ENCODE measurements at regions not wholly inside any gene's neighbourhood (a gene's known extent, or its start where the extent isn't known, plus 50 kb on each side); places are given as distances from the start of the nearest gene placed in this dataset.

DNA sequence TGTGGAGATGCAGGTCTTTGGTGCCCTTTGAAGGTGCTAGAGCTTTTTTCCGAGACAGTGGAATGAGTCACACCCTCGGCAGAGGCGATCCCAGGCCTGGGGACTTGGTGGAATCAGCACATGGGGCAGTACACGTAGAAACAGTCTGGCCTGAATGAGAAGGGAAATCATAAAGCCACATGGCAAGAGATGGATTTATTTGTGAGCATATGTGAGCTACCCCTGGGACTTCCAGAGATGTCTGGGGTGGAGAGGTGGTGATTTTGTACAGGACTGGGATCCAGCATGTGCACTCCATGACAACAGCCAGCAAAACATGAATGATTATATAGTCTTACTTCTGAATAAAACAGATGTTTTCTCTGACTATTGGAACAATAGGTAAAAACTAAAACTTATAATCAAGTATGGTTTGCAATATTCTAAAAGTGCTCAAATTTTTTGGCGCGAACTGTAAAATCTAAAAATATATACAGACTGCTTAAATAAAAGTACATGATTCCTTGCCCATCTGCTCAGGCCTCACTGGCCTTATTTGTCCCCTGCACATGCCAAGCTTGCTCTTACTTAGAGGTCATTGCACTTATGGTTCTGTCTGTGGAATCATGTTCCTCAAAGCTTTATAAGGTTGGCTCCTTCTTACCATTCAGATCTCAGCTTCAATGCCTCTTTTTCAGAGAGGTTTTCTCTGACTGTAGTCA, 54.7 kb upstream of the SMARCA2 start:
- Histone ChIP-seq H3K4me3 (ENCODE audit: low read depth, low read length, poor library complexity, severe bottlenecking) (no peak overlapping the region), H3K9me3 (ENCODE audit: low read length) (no peaks in the 10 kb centered on the region), H3K27ac (ENCODE audit: low read depth, low read length, poor library complexity, severe bottlenecking) (no peak overlapping the region), H3K36me3 (ENCODE audit: insufficient read depth, low read length) (no peaks in the 10 kb centered on the region), H2AFZ (ENCODE audit: low read length) (no peak overlapping the region), H4K20me1 (ENCODE audit: insufficient read depth, low read length) (no peaks in the 10 kb centered on the region), H3K79me2 (ENCODE audit: insufficient read depth, low read depth, low read length) (no peaks in the 10 kb centered on the region), H3K4me2 (ENCODE audit: low read length) (no peak overlapping the region), H3K4me1 (ENCODE audit: insufficient read depth, low read length, poor library complexity, severe bottlenecking) (no peaks in the 10 kb centered on the region), H3K9me2 (ENCODE audit: insufficient read depth, low read length) (no peaks in the 10 kb centered on the region)
- BruUV-seq (replicated peaks) = no TSS peak
- CTCF ChIA-PET (ENCODE audit: unreplicated experiment) = no interaction called here
- POLR2A ChIA-PET = interaction anchor here (0.7 to 0.9 kb wide), 2 partner anchors 12 to 13 kb away, joined by 3 read pairs; no protein-coding TSS in a partner anchor
- DNase-seq (ENCODE audit: low spot score) = no peak
- TF ChIP-seq EZH2phosphoT487 (IDR thresholded peaks at IDR 0.05; ENCODE audit: borderline replicate concordance, low read depth, low read length) (no peak), CTCF (conservative IDR thresholded peaks at IDR 0.05; ENCODE audit: low read length) (no peak)
- intact Hi-C loops (cut with micrococcal nuclease; ENCODE audit: unreplicated experiment) = no loop called here

- BruUV-seq (replicated peaks) = no TSS peak
- no peaks in the 10 kb centered on the region for H3K4me1 ChIP-seq (ENCODE audit: insufficient read depth, low read length, poor library complexity, severe bottlenecking)
- no peak overlapping the region for H2AFZ ChIP-seq (ENCODE audit: low read length)
- H3K36me3 ChIP-seq (ENCODE audit: insufficient read depth, low read length) = no peaks in the 10 kb centered on the region
- CTCF ChIA-PET (ENCODE audit: unreplicated experiment) = no interaction called here
- no peak overlapping the region for H3K4me3 ChIP-seq (ENCODE audit: low read depth, low read length, poor library complexity, severe bottlenecking)
- TF ChIP-seq CTCF (conservative IDR thresholded peaks at IDR 0.05; ENCODE audit: low read length) = no peak
- no peak for TF ChIP-seq EZH2phosphoT487 (IDR thresholded peaks at IDR 0.05; ENCODE audit: borderline replicate concordance, low read depth, low read length)
- no peak overlapping the region for H3K4me2 ChIP-seq (ENCODE audit: low read length)
- no peaks in the 10 kb centered on the region for H3K9me3 ChIP-seq (ENCODE audit: low read length)
- H3K9me2 ChIP-seq (ENCODE audit: insufficient read depth, low read length) = no peaks in the 10 kb centered on the region
- DNase-seq (ENCODE audit: low spot score) = no peak
- no peak overlapping the region for H3K27ac ChIP-seq (ENCODE audit: low read depth, low read length, poor library complexity, severe bottlenecking)
- H4K20me1 ChIP-seq (ENCODE audit: insufficient read depth, low read length) = no peaks in the 10 kb centered on the region
- intact Hi-C loops (cut with micrococcal nuclease; ENCODE audit: unreplicated experiment) = no loop called here
- POLR2A ChIA-PET = no interaction called here
- H3K79me2 ChIP-seq (ENCODE audit: insufficient read depth, low read depth, low read length) = no peaks in the 10 kb centered on the region
Observed at GRCh38 chr9:1962122-1962521, 53.0 kb upstream of the SMARCA2 start.

- Histone ChIP-seq H3K4me3 (ENCODE audit: low read depth, low read length, poor library complexity, severe bottlenecking) (no peak overlapping the region), H3K4me2 (ENCODE audit: low read length) (no peak overlapping the region), H3K9me3 (ENCODE audit: low read length) (no peaks in the 10 kb centered on the region), H3K9me2 (ENCODE audit: insufficient read depth, low read length) (no peaks in the 10 kb centered on the region), H3K27ac (ENCODE audit: low read depth, low read length, poor library complexity, severe bottlenecking) (no peak overlapping the region), H3K36me3 (ENCODE audit: insufficient read depth, low read length) (no peaks in the 10 kb centered on the region), H4K20me1 (ENCODE audit: insufficient read depth, low read length) (no peaks in the 10 kb centered on the region), H3K79me2 (ENCODE audit: insufficient read depth, low read depth, low read length) (no peaks in the 10 kb centered on the region), H2AFZ (ENCODE audit: low read length) (no peak overlapping the region), H3K4me1 (ENCODE audit: insufficient read depth, low read length, poor library complexity, severe bottlenecking) (no peaks in the 10 kb centered on the region)
- ChIA-PET POLR2A (interaction anchor here (0.6 to 1.0 kb wide), 2 partner anchors 133 to 322 kb away, joined by 3 to 4 read pairs; no protein-coding TSS in a partner anchor), CTCF (ENCODE audit: unreplicated experiment) (no interaction called here)
- intact Hi-C loops (cut with micrococcal nuclease; ENCODE audit: unreplicated experiment) = no loop called here
- TF ChIP-seq CTCF (conservative IDR thresholded peaks at IDR 0.05; ENCODE audit: low read length) (no peak), EZH2phosphoT487 (IDR thresholded peaks at IDR 0.05; ENCODE audit: borderline replicate concordance, low read depth, low read length) (no peak)
- no TSS peak for BruUV-seq (replicated peaks)
- no peak for DNase-seq (ENCODE audit: low spot score)
Observed at GRCh38 chr9:1962588-1963106, 52.5 kb upstream of the SMARCA2 start.

Measured in OCI-LY7 (cell line).